ENCODE measurements at regions not wholly inside any gene's neighbourhood (a gene's known extent, or its start where the extent isn't known, plus 50 kb on each side); places are given as distances from the start of the nearest gene placed in this dataset.

GRCh38 chr18:37963837-37964236, 398.2 kb upstream of the CELF4 start:
- H3K79me1 ChIP-seq (replicated peaks; ENCODE audit: low read length, poor library complexity, severe bottlenecking), result no peaks in the 10 kb centered on the region
- H2BK120ac ChIP-seq (ENCODE audit: low read depth, low read length), result no peak overlapping the region
- H3K4me1 ChIP-seq (ENCODE audit: control insufficient read depth, insufficient read depth, low read depth, low read length), result no peaks in the 10 kb centered on the region
- H4K8ac ChIP-seq (ENCODE audit: low read length), result no peak overlapping the region
- peaks cover 8% of the 10 kb centered on the region for H3K9me3 ChIP-seq (ENCODE audit: control insufficient read depth, low read length)
- H3K27me3 ChIP-seq (ENCODE audit: control insufficient read depth in 1 of 2, insufficient read depth in 1 of 2, low read length in 2 of 2), result no peaks in the 10 kb centered on the region
- no peak overlapping the region for H3K9ac ChIP-seq (ENCODE audit: low read length)
- H2AFZ ChIP-seq (ENCODE audit: low read depth, low read length), result no peak overlapping the region
- no peak overlapping the region for H2AK5ac ChIP-seq (ENCODE audit: low read length, severe bottlenecking)
- H3K27ac ChIP-seq (ENCODE audit: low read length, poor library complexity, severe bottlenecking), result no peak overlapping the region
- no peak overlapping the region for H4K91ac ChIP-seq (ENCODE audit: low read length)
- no peak overlapping the region for H2BK5ac ChIP-seq (ENCODE audit: low read depth, low read length, poor library complexity, severe bottlenecking)
- no peak overlapping the region for H3K14ac ChIP-seq (ENCODE audit: low read length in 2 of 2)
- H2BK15ac ChIP-seq (ENCODE audit: low read depth, poor library complexity, severe bottlenecking), result no peak overlapping the region
- H3K4ac ChIP-seq (ENCODE audit: low read depth in 1 of 2, low read length in 2 of 2), result no peak overlapping the region
- H3K4me2 ChIP-seq (ENCODE audit: low read length, poor library complexity, severe bottlenecking), result no peak overlapping the region
- H3K18ac ChIP-seq (ENCODE audit: low read depth in 1 of 2, low read length in 2 of 2), result no peak overlapping the region
- no peak overlapping the region for H3K23ac ChIP-seq (ENCODE audit: low read length in 2 of 2)
- DNase-seq, result no peak
- WGBS, result 68% methylated on average over 3 of the region's 3 CpGs
- no peak overlapping the region for H2BK12ac ChIP-seq (ENCODE audit: low read length in 2 of 2)
- no peak overlapping the region for H3K4me3 ChIP-seq (ENCODE audit: insufficient read depth in 1 of 2, low read depth in 1 of 2, low read length in 2 of 2)
- no peaks in the 10 kb centered on the region for H3K36me3 ChIP-seq (ENCODE audit: control insufficient read depth in 1 of 2, insufficient read depth in 2 of 2, low read depth in 1 of 2, low read length in 2 of 2)

- Histone ChIP-seq H3K36me3 (ENCODE audit: control insufficient read depth in 1 of 2, insufficient read depth in 2 of 2, low read depth in 1 of 2, low read length in 2 of 2) (no peaks in the 10 kb centered on the region), H3K9ac (ENCODE audit: low read length) (no peak overlapping the region), H3K23ac (ENCODE audit: low read length in 2 of 2) (no peak overlapping the region), H3K18ac (ENCODE audit: low read depth in 1 of 2, low read length in 2 of 2) (no peak overlapping the region), H3K4me2 (ENCODE audit: low read length, poor library complexity, severe bottlenecking) (no peak overlapping the region), H2AK5ac (ENCODE audit: low read length, severe bottlenecking) (no peak overlapping the region), H3K27me3 (ENCODE audit: control insufficient read depth in 1 of 2, insufficient read depth in 1 of 2, low read length in 2 of 2) (no peaks in the 10 kb centered on the region), H4K8ac (ENCODE audit: low read length) (no peak overlapping the region), H2BK120ac (ENCODE audit: low read depth, low read length) (no peak overlapping the region), H2BK15ac (ENCODE audit: low read depth, poor library complexity, severe bottlenecking) (no peak overlapping the region), H3K27ac (ENCODE audit: low read length, poor library complexity, severe bottlenecking) (no peak overlapping the region), H4K91ac (ENCODE audit: low read length) (no peak overlapping the region), H2AFZ (ENCODE audit: low read depth, low read length) (no peak overlapping the region), H3K4me1 (ENCODE audit: control insufficient read depth, insufficient read depth, low read depth, low read length) (no peaks in the 10 kb centered on the region), H2BK12ac (ENCODE audit: low read length in 2 of 2) (no peak overlapping the region), H3K4me3 (ENCODE audit: insufficient read depth in 1 of 2, low read depth in 1 of 2, low read length in 2 of 2) (no peak overlapping the region), H3K79me1 (replicated peaks; ENCODE audit: low read length, poor library complexity, severe bottlenecking) (no peaks in the 10 kb centered on the region), H2BK5ac (ENCODE audit: low read depth, low read length, poor library complexity, severe bottlenecking) (no peak overlapping the region), H3K14ac (ENCODE audit: low read length in 2 of 2) (no peak overlapping the region), H3K9me3 (ENCODE audit: control insufficient read depth, low read length) (peaks cover 8% of the 10 kb centered on the region), H3K4ac (ENCODE audit: low read depth in 1 of 2, low read length in 2 of 2) (no peak overlapping the region)
- no peak for DNase-seq
- WGBS, result 78% methylated on average over 8 of the region's 9 CpGs
Observed at GRCh38 chr18:37962316-37962966, 396.8 kb upstream of the CELF4 start.

GRCh38 chr18:37958499-37958898, 392.9 kb upstream of the CELF4 start:
- DNase-seq, result no peak
- no peak overlapping the region for H4K8ac ChIP-seq (ENCODE audit: low read length)
- H3K36me3 ChIP-seq (ENCODE audit: control insufficient read depth in 1 of 2, insufficient read depth in 2 of 2, low read depth in 1 of 2, low read length in 2 of 2), result no peaks in the 10 kb centered on the region
- H2AFZ ChIP-seq (ENCODE audit: low read depth, low read length), result no peak overlapping the region
- 65% methylated on average over 2 of the region's 3 CpGs for WGBS
- no peak overlapping the region for H2BK12ac ChIP-seq (ENCODE audit: low read length in 2 of 2)
- H2BK120ac ChIP-seq (ENCODE audit: low read depth, low read length), result no peak overlapping the region
- no peaks in the 10 kb centered on the region for H3K79me1 ChIP-seq (replicated peaks; ENCODE audit: low read length, poor library complexity, severe bottlenecking)
- H3K27ac ChIP-seq (ENCODE audit: low read length, poor library complexity, severe bottlenecking), result no peak overlapping the region
- no peak overlapping the region for H3K4me3 ChIP-seq (ENCODE audit: insufficient read depth in 1 of 2, low read depth in 1 of 2, low read length in 2 of 2)
- H3K9me3 ChIP-seq (ENCODE audit: control insufficient read depth, low read length), result peaks cover 4% of the 10 kb centered on the region
- no peak overlapping the region for H3K23ac ChIP-seq (ENCODE audit: low read length in 2 of 2)
- H2BK15ac ChIP-seq (ENCODE audit: low read depth, poor library complexity, severe bottlenecking), result no peak overlapping the region
- no peak overlapping the region for H4K91ac ChIP-seq (ENCODE audit: low read length)
- no peak overlapping the region for H3K4me2 ChIP-seq (ENCODE audit: low read length, poor library complexity, severe bottlenecking)
- no peak overlapping the region for H3K9ac ChIP-seq (ENCODE audit: low read length)
- H3K27me3 ChIP-seq (ENCODE audit: control insufficient read depth in 1 of 2, insufficient read depth in 1 of 2, low read length in 2 of 2), result no peaks in the 10 kb centered on the region
- no peak overlapping the region for H2AK5ac ChIP-seq (ENCODE audit: low read length, severe bottlenecking)
- H3K18ac ChIP-seq (ENCODE audit: low read depth in 1 of 2, low read length in 2 of 2), result no peak overlapping the region
- H2BK5ac ChIP-seq (ENCODE audit: low read depth, low read length, poor library complexity, severe bottlenecking), result no peak overlapping the region
- H3K14ac ChIP-seq (ENCODE audit: low read length in 2 of 2), result no peak overlapping the region
- H3K4ac ChIP-seq (ENCODE audit: low read depth in 1 of 2, low read length in 2 of 2), result no peak overlapping the region
- H3K4me1 ChIP-seq (ENCODE audit: control insufficient read depth, insufficient read depth, low read depth, low read length), result no peaks in the 10 kb centered on the region

- no peak overlapping the region for H3K4me2 ChIP-seq (ENCODE audit: low read length, poor library complexity, severe bottlenecking)
- H4K8ac ChIP-seq (ENCODE audit: low read length), result no peak overlapping the region
- H3K27me3 ChIP-seq (ENCODE audit: control insufficient read depth in 1 of 2, insufficient read depth in 1 of 2, low read length in 2 of 2), result no peaks in the 10 kb centered on the region
- DNase-seq, result no peak
- H3K36me3 ChIP-seq (ENCODE audit: control insufficient read depth in 1 of 2, insufficient read depth in 2 of 2, low read depth in 1 of 2, low read length in 2 of 2), result no peaks in the 10 kb centered on the region
- no peak overlapping the region for H3K9ac ChIP-seq (ENCODE audit: low read length)
- no peak overlapping the region for H2AFZ ChIP-seq (ENCODE audit: low read depth, low read length)
- no peak overlapping the region for H3K14ac ChIP-seq (ENCODE audit: low read length in 2 of 2)
- no peak overlapping the region for H3K4ac ChIP-seq (ENCODE audit: low read depth in 1 of 2, low read length in 2 of 2)
- H4K91ac ChIP-seq (ENCODE audit: low read length), result no peak overlapping the region
- no peak overlapping the region for H2BK5ac ChIP-seq (ENCODE audit: low read depth, low read length, poor library complexity, severe bottlenecking)
- WGBS, result 71% methylated on average over 4 of the region's 4 CpGs
- H3K23ac ChIP-seq (ENCODE audit: low read length in 2 of 2), result no peak overlapping the region
- no peak overlapping the region for H2BK120ac ChIP-seq (ENCODE audit: low read depth, low read length)
- no peaks in the 10 kb centered on the region for H3K79me1 ChIP-seq (replicated peaks; ENCODE audit: low read length, poor library complexity, severe bottlenecking)
- no peak overlapping the region for H2BK15ac ChIP-seq (ENCODE audit: low read depth, poor library complexity, severe bottlenecking)
- H2BK12ac ChIP-seq (ENCODE audit: low read length in 2 of 2), result no peak overlapping the region
- no peaks in the 10 kb centered on the region for H3K4me1 ChIP-seq (ENCODE audit: control insufficient read depth, insufficient read depth, low read depth, low read length)
- H3K9me3 ChIP-seq (ENCODE audit: control insufficient read depth, low read length), result peaks cover 4% of the 10 kb centered on the region
- H3K18ac ChIP-seq (ENCODE audit: low read depth in 1 of 2, low read length in 2 of 2), result no peak overlapping the region
- no peak overlapping the region for H3K27ac ChIP-seq (ENCODE audit: low read length, poor library complexity, severe bottlenecking)
- H3K4me3 ChIP-seq (ENCODE audit: insufficient read depth in 1 of 2, low read depth in 1 of 2, low read length in 2 of 2), result no peak overlapping the region
- H2AK5ac ChIP-seq (ENCODE audit: low read length, severe bottlenecking), result no peak overlapping the region
Observed at GRCh38 chr18:37956902-37957301, 391.3 kb upstream of the CELF4 start.
